Activated naive CD8-positive, alpha-beta T cell treated with anti-CD3 and anti-CD28 coated beads, Interleukin-2, amount 50 U/mL, for 24 hours (primary cell): ENCODE measurements at regions not wholly inside any gene's neighbourhood (a gene's known extent, or its start where the extent isn't known, plus 50 kb on each side); places are given as distances from the start of the nearest gene placed in this dataset.

ENCODE experiments used
- ATAC-seq: fragments of 150-1000 bp; cut with Tn5 transposase; one replicate; pipeline ENCODE4 v1.10.0; 2021
- DNase-seq: peaks from one replicate; pipeline ENCODE4 v3.0.0; 2021
- H3K27ac Mint-ChIP-seq: one replicate; pipeline ENCODE4 v1.8.0; 2021; ENCODE audit warnings: mild to moderate bottlenecking, mixed read lengths
- H3K27me3 Mint-ChIP-seq: one replicate; pipeline ENCODE4 v1.8.0; 2021; ENCODE audit warnings: mixed read lengths
- H3K36me3 Mint-ChIP-seq: one replicate; pipeline ENCODE4 v1.8.0; 2021; ENCODE audit warnings: low read depth, mixed read lengths
- H3K4me1 Mint-ChIP-seq: one replicate; pipeline ENCODE4 v1.8.0; 2021; ENCODE audit warnings: mixed read lengths
- H3K4me3 Mint-ChIP-seq: one replicate; pipeline ENCODE4 v1.8.0; 2021; ENCODE audit warnings: mild to moderate bottlenecking, moderate library complexity, mixed read lengths
- H3K9me3 Mint-ChIP-seq: one replicate; pipeline ENCODE4 v1.8.0; 2021; ENCODE audit warnings: mixed read lengths

DNA sequence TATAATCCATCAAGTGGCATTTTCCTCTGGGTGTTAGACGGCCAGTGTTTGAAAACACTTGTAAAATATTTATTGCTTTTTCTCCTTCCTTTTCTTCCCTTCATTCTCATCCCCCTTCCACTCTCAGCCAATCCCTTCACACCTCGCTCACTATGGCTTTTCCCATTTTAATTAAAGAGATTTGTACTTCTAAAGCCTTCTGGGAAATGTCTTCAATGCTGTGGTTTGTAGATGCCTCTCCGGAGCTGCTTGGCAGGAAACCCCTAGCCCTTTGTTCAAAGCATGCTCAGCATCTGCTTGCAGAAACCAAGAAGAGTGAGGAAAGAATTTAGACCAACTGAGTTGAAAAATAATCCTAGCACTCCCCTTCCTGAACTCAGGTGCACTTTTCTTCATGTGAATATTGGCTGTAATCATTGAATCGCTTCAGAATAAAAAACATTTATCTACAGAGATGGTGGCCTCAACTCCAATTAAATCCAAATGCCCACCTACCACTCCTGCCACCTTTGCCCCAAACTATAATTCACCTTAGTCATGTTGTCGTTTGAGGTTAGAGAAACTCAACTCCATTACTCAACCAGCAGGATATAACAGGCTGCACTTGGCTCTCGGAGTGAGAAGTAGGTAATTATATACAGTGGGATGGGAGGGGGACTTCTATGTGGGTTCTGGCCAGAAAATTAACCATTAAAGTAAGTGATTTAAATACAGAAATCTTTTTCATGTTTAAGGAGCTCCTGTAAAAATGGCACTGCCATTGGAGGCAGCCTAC, 659.4 kb upstream of the CAMK1G start:
- ATAC-seq, result no peak
- Mint-ChIP-seq H3K9me3 (peaks cover 3% of the 10 kb centered on the region), H3K27ac (no peak overlapping the region), H3K4me3 (no peak overlapping the region), H3K27me3 (no peaks in the 10 kb centered on the region), H3K4me1 (no peaks in the 10 kb centered on the region), H3K36me3 (no peaks in the 10 kb centered on the region)
- DNase-seq, result no peak

DNA sequence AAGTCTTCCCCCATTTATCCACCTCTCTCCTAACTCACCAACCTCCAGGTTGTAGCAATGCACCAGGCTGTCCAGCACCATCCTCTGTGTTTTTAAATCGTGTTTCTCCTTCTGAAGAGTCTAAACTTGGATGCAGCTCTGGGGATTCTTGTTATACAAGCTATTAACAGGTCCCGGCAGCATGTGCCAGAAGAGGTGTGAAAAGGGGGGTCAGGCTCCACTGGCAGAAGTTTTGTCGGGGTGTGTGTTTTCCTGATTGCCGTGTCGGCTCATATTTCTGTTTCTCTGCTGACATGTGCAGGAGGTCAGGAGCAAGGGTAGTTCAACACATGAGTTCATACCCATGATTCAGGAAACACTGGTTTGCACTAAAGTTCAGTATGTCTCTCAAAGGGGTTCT, 658.6 kb upstream of the CAMK1G start:
- DNase-seq (no peak), ATAC-seq (no peak)
- no peaks in the 10 kb centered on the region for H3K27me3 Mint-ChIP-seq
- no peak overlapping the region for H3K27ac Mint-ChIP-seq
- H3K4me1 Mint-ChIP-seq, result no peaks in the 10 kb centered on the region
- H3K4me3 Mint-ChIP-seq, result no peak overlapping the region
- H3K9me3 Mint-ChIP-seq, result peaks cover 3% of the 10 kb centered on the region
- no peaks in the 10 kb centered on the region for H3K36me3 Mint-ChIP-seq

DNA sequence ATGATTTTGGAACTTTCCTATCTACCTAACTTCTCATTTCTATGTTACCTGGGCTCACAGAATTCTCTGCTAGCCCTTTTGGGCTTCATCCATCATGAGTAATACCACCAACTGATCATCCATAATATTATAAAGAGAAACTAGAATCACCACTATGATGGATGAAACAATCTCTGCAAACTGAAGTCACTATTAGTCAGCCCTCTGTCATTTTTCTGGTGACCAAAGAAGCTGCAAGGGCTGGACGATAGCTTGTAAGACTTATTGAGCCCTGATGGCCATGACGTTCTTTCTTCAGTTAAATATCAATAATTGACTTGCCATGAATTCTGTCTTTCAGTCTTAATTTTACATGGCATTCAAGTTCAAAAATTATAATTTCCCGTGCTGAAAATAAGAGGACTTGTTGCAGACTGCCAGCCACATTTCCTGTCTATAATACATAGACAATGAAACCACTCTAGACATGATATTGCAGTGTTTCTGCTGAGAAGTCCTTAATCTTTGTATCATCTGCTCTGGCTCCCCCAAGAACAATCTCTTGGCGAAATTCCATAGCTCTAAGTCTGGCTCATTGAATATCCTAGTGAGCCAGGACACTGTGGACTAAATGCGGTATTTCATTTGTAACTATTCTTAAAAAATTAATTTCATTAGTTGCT, 655.0 kb upstream of the CAMK1G start:
- ATAC-seq (no peak), DNase-seq (no peak)
- Mint-ChIP-seq H3K36me3 (no peaks in the 10 kb centered on the region), H3K27me3 (peaks cover 2% of the 10 kb centered on the region), H3K4me1 (no peaks in the 10 kb centered on the region), H3K27ac (no peak overlapping the region), H3K4me3 (no peak overlapping the region), H3K9me3 (peaks cover 3% of the 10 kb centered on the region)

- DNase-seq (no peak), ATAC-seq (no peak)
- Mint-ChIP-seq H3K9me3 (peaks cover 3% of the 10 kb centered on the region), H3K4me1 (no peaks in the 10 kb centered on the region), H3K27ac (no peak overlapping the region), H3K27me3 (peaks cover 4% of the 10 kb centered on the region), H3K36me3 (no peaks in the 10 kb centered on the region), H3K4me3 (no peak overlapping the region)
Observed at GRCh38 chr1:208929575-208929974, 653.9 kb upstream of the CAMK1G start.

DNA sequence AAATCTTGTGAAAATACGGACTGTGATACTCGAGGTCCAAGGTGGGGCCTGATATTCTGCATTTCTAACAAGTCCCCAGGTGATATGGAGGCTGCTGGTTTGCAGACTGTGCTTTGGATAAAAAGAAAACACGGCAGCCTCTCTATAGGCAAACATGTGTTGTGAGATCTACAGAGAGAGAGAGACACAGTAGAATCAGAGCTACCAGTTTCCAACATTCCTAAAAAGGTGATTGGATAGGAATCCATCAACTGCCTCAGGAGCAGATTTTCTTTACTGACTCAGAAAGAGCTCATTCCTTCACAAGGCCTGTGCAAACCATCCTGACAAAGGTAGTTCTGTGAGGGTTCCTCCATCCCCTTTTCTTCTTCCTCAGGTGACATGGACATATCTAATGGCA, 651.6 kb upstream of the CAMK1G start:
- DNase-seq (no peak), ATAC-seq (no peak)
- Mint-ChIP-seq H3K27me3 (peaks cover 4% of the 10 kb centered on the region), H3K9me3 (peaks cover 3% of the 10 kb centered on the region), H3K4me3 (no peak overlapping the region), H3K36me3 (no peaks in the 10 kb centered on the region), H3K27ac (no peak overlapping the region), H3K4me1 (no peaks in the 10 kb centered on the region)

DNA sequence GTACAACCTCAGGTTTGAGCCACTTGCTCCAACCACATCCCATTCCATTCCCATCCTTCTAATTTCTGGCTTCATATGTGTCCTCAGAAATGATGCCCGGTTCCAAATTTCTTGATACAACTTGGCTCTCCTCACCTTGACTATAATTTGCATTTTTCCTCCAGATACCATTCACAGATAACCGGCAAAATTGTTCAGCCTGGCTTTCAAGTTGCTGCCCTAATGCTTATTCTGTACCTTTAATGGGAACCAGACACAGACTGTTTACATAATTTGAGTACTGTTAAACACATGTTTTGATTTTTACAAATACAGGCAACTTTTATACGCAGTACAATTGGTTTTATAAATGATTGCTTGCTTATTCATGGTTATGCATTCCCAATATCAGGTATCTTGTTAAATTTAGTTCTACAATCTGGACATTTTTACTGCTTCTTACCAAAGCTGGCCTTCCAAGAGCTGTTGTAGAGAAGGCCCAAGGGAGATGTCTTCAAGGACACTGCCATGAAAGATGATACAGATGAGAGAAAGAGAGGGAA, 649.5 kb upstream of the CAMK1G start:
- H3K4me3 Mint-ChIP-seq, result no peak overlapping the region
- DNase-seq (no peak), ATAC-seq (no peak)
- H3K27ac Mint-ChIP-seq, result no peak overlapping the region
- H3K27me3 Mint-ChIP-seq, result peaks cover 7% of the 10 kb centered on the region
- H3K4me1 Mint-ChIP-seq, result no peaks in the 10 kb centered on the region
- H3K9me3 Mint-ChIP-seq, result no peaks in the 10 kb centered on the region
- no peaks in the 10 kb centered on the region for H3K36me3 Mint-ChIP-seq

DNA sequence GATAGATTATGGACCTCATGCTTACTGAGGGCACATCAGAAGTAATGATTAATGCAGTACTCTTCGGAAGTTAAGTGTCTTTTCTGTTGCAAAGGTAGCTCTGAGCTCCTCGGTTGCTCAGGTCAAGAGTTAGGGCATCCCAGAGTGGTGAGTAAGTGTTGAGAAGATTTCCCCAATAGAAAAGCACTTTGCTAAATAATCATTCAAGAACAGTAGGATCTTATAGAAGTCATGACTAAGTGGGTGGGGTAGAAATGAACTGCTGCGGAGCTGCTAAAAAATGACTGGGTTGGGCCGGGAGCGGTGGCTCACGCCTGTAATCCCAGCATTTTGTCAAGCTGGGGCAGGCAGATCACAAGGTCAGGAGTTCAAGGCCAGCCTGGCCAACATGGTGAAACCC, 648.6 kb upstream of the CAMK1G start:
- Mint-ChIP-seq H3K9me3 (no peaks in the 10 kb centered on the region), H3K36me3 (no peaks in the 10 kb centered on the region), H3K4me1 (no peaks in the 10 kb centered on the region), H3K27ac (no peak overlapping the region), H3K4me3 (no peak overlapping the region), H3K27me3 (peaks cover 7% of the 10 kb centered on the region)
- no peak for ATAC-seq
- no peak for DNase-seq

DNA sequence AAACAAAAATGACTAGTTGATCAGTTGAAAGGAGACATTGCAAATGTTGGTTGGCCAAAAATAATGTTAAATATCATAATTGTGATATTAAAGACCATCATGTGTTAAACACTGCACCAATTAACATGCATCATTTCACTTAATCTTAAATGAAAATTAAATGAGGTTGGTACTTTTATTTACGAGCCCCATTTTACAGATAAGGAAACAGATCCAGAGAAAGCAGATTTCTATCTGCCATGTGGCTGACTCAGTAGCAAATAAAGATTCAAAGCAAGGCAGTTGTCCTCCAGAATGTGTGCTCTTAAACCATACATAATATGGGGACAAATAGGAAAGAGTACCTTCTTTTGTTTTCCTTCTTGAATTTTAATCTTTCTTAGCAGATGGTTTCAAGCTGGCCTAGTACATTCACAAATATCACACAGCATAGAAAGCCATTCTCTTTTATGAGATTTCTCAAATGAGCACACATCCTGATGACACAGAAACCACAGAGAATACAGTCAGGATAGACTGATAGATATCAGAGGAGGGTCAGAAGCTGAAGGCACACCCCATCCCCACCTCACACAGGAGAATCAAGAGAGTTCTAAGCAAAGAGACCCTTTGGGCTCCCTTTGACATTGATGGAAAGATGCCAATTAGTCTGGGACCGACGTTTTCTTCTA, 647.9 kb upstream of the CAMK1G start:
- Mint-ChIP-seq H3K4me1 (no peaks in the 10 kb centered on the region), H3K9me3 (no peaks in the 10 kb centered on the region), H3K27ac (no peak overlapping the region), H3K27me3 (peaks cover 7% of the 10 kb centered on the region), H3K4me3 (no peak overlapping the region), H3K36me3 (no peaks in the 10 kb centered on the region)
- ATAC-seq, result no peak
- DNase-seq, result no peak

- DNase-seq, result no peak
- Mint-ChIP-seq H3K4me3 (no peak overlapping the region), H3K4me1 (no peaks in the 10 kb centered on the region), H3K36me3 (no peaks in the 10 kb centered on the region), H3K27me3 (peaks cover 7% of the 10 kb centered on the region), H3K9me3 (no peaks in the 10 kb centered on the region), H3K27ac (no peak overlapping the region)
- no peak for ATAC-seq
Observed at GRCh38 chr1:208939537-208940085, 643.9 kb upstream of the CAMK1G start.

DNA sequence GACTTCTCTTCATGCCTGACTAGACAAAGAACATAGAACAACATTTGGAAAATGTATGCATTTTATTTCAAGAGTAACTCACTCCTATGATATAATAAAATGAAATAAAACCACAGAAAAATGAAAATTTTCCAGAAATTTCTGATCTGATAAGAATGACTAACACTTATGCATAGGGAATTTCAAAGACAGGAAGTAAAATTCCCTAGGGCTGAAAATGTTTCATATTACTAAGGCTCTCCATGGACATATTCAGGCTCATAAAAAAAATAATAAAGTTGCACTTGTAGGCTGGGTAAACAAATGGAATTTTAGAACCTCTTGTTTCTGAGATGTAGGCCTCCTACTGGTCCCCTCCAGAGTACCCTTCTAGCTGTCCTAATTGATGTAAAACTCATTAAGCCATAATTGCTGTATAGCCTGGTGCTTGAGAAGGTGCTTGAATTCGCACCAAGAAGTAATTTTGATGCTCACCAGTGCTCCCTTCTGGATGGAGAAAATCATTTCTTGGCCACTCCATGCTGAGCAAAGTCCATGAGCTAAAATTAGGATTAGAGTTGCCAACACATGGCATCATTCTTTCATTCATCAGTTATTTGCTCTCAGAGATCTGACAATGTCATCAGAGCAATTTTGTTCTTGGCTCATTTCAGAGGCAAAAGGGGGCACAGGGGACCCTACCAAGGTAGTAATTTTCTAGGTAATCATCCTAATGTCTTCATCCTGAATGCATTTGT, 641.0 kb upstream of the CAMK1G start:
- ATAC-seq, result no peak
- Mint-ChIP-seq H3K36me3 (no peaks in the 10 kb centered on the region), H3K4me1 (no peaks in the 10 kb centered on the region), H3K27me3 (peaks cover 9% of the 10 kb centered on the region), H3K4me3 (no peak overlapping the region), H3K9me3 (no peaks in the 10 kb centered on the region), H3K27ac (no peak overlapping the region)
- no peak for DNase-seq

- peaks cover 9% of the 10 kb centered on the region for H3K27me3 Mint-ChIP-seq
- ATAC-seq (no peak), DNase-seq (no peak)
- no peaks in the 10 kb centered on the region for H3K4me1 Mint-ChIP-seq
- H3K4me3 Mint-ChIP-seq, result no peak overlapping the region
- no peak overlapping the region for H3K27ac Mint-ChIP-seq
- H3K36me3 Mint-ChIP-seq, result no peaks in the 10 kb centered on the region
- no peaks in the 10 kb centered on the region for H3K9me3 Mint-ChIP-seq
Observed at GRCh38 chr1:208943291-208943690, 640.2 kb upstream of the CAMK1G start.

- H3K36me3 Mint-ChIP-seq, result no peaks in the 10 kb centered on the region
- H3K4me3 Mint-ChIP-seq, result no peak overlapping the region
- no peaks in the 10 kb centered on the region for H3K4me1 Mint-ChIP-seq
- no peak overlapping the region for H3K27ac Mint-ChIP-seq
- ATAC-seq (no peak), DNase-seq (no peak)
- H3K9me3 Mint-ChIP-seq, result no peaks in the 10 kb centered on the region
- peaks cover 6% of the 10 kb centered on the region for H3K27me3 Mint-ChIP-seq
Observed at GRCh38 chr1:208944981-208945451, 638.5 kb upstream of the CAMK1G start.

GRCh38 chr1:208950206-208950605, 633.3 kb upstream of the CAMK1G start:
- Mint-ChIP-seq H3K4me3 (no peak overlapping the region), H3K9me3 (peaks cover 3% of the 10 kb centered on the region), H3K27ac (no peak overlapping the region), H3K27me3 (peaks cover 3% of the 10 kb centered on the region), H3K4me1 (no peaks in the 10 kb centered on the region), H3K36me3 (no peaks in the 10 kb centered on the region)
- ATAC-seq (no peak), DNase-seq (no peak)

DNA sequence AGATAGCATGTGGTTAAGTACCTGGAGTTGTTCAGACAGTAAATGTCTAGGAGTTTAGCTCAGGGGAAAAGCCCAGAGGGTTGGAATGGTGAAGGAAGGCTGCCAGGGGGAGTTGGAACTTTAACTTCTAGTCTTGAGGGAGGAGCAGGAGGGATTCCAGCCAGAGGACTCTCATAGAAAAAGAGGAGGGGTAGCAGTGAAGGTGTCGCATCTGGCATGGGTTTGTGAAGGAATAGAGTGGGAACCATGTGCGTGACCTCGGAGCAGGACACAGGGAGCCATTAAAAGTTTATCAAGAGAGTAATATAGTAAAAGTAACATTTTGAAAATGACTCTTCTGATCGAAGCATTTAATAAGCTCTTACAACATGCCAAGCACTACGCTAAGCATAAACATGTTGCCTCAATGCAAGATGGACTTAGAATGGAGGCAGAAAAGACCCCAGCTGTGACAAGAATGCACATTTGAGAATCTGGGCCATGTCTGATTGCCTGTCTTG, 632.4 kb upstream of the CAMK1G start:
- Mint-ChIP-seq H3K4me1 (no peaks in the 10 kb centered on the region), H3K9me3 (peaks cover 6% of the 10 kb centered on the region), H3K27ac (no peak overlapping the region), H3K4me3 (no peak overlapping the region), H3K27me3 (peaks cover 3% of the 10 kb centered on the region), H3K36me3 (no peaks in the 10 kb centered on the region)
- ATAC-seq (no peak), DNase-seq (no peak)
